SK-N-MC (cell line): ENCODE measurements at regions not wholly inside any gene's neighbourhood (a gene's known extent, or its start where the extent isn't known, plus 50 kb on each side); places are given as distances from the start of the nearest gene placed in this dataset.

ENCODE experiments used
- EZH2 ChIP-seq: fragments of 200-600 bp; sonication (generic); IDR thresholded peaks from one replicate; pipeline ENCODE4 v1.6.1; 2017; ENCODE audit warnings: antibody characterized with exemption
- POLR2AphosphoS5 ChIP-seq: IDR thresholded peaks from 2 replicates; pipeline ENCODE4 v1.6.1; 2012; ENCODE audit warnings: mild to moderate bottlenecking, low read depth, low read length, borderline replicate concordance

DNA sequence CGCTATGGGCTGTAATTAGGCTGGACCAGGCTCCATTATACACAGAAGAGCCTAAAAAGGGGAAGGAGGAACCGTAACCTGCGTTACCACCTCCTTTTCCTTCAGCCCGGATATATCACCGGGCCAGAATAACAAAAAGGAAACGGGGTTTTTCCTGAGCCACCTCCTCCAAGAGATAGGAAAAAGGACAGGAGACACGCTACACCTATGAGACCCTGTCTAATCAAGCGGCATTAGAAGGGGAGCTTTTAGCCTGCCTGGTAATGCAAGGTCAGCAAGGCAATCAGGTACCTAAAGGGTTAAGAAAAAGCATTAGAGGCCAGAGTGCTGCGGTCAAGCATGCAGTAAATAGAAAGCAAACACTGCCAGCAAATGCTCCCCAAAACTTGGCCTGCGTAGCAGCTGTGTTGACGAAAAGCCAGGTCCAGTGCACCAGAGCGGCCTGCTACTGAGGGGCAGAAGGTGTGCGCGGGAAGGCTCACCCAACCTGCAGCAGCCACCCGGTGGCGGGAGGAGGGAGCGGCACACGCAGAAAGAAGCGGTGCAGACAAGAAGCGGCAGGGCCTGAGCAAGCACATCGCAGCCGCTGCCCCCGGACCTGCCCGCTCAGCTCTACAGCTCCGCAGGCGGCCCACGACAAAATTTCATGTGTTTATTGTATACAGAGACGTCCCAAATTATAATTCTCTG is 1466.1 kb downstream of the UQCRFS1 start:
- no peak for TF ChIP-seq POLR2AphosphoS5
- no peak for TF ChIP-seq EZH2
